CD14-positive monocyte (primary cell): ENCODE measurements at regions not wholly inside any gene's neighbourhood (a gene's known extent, or its start where the extent isn't known, plus 50 kb on each side); places are given as distances from the start of the nearest gene placed in this dataset.

ENCODE experiments used
- DNase-seq, 3 donors: peaks; one replicate each; pipeline ENCODE4 v3.0.0-alpha.2; 2011 to 2022
- H2AFZ ChIP-seq: 2 replicates; pipeline ENCODE4 v1.6.0; 2012; ENCODE audit warnings: mild to moderate bottlenecking, low read depth, low read length, inconsistent platforms; ENCODE audit not compliant: insufficient read depth, poor library complexity, severe bottlenecking
- H3K27ac ChIP-seq, 2 donors: 1 replicate in 1 of 2; 2 replicates in 1 of 2; pipeline ENCODE4 v1.5.1; 2012 to 2013; ENCODE audit warnings: low read length in 2 of 2, control low read depth in 1 of 2, inconsistent platforms in 1 of 2, low read depth in 1 of 2, mild to moderate bottlenecking in 1 of 2
- H3K27me3 ChIP-seq, 2 donors: one replicate each; pipeline versions ENCODE4 v1.6.0 to v1.6.1; 2011 to 2013; ENCODE audit warnings: low read length in 2 of 2; ENCODE audit not compliant: control insufficient read depth in 2 of 2, insufficient read depth in 2 of 2
- H3K36me3 ChIP-seq, 2 donors: replicated peaks in 1 of 2; 1 replicate in 1 of 2; 2 replicates in 1 of 2; pipeline versions ENCODE4 v1.5.1 to v1.6.1; 2012 to 2013; ENCODE audit warnings: low read length in 2 of 2, control low read depth in 1 of 2, inconsistent platforms in 1 of 2, mild to moderate bottlenecking in 1 of 2; ENCODE audit not compliant: insufficient read depth in 2 of 2, control insufficient read depth in 1 of 2
- H3K4me1 ChIP-seq, 2 donors: 1 replicate in 1 of 2; 2 replicates in 1 of 2; pipeline versions ENCODE4 v1.5.1 to v1.6.1; 2012 to 2013; ENCODE audit warnings: low read length in 2 of 2, control low read depth in 1 of 2, inconsistent platforms in 1 of 2, mild to moderate bottlenecking in 1 of 2, moderate library complexity in 1 of 2; ENCODE audit not compliant: insufficient read depth in 2 of 2, control insufficient read depth in 1 of 2
- H3K4me2 ChIP-seq: replicated peaks from 2 replicates; pipeline ENCODE3; 2012; ENCODE audit warnings: low read length, moderate library complexity, mild to moderate bottlenecking; ENCODE audit not compliant: poor library complexity, severe bottlenecking; ENCODE audit errors: extremely low read depth
- H3K4me3 ChIP-seq, 3 experiments: fragments of 200-600 bp in 1 of 3; sonication (generic) in 1 of 3; replicated peaks in 1 of 3; 1 replicate in 2 of 3; 2 replicates in 1 of 3; pipeline ENCODE4 v1.5.1; 2011 to 2013; ENCODE audit warnings: low read length in 3 of 3, mild to moderate bottlenecking in 3 of 3, control low read depth in 2 of 3, low read depth in 2 of 3, inconsistent platforms in 1 of 3, moderate library complexity in 1 of 3
- H3K79me2 ChIP-seq: 2 replicates; pipeline ENCODE4 v1.6.0; 2012; ENCODE audit warnings: mild to moderate bottlenecking, control low read depth, inconsistent platforms, low read length, moderate library complexity; ENCODE audit not compliant: insufficient read depth
- H3K9ac ChIP-seq: 2 replicates; pipeline ENCODE4 v1.6.0; 2017; ENCODE audit warnings: low read length, mild to moderate bottlenecking; ENCODE audit not compliant: insufficient read depth, poor library complexity, severe bottlenecking
- H3K9me3 ChIP-seq, 2 donors: replicated peaks in 1 of 2; 1 replicate in 1 of 2; 2 replicates in 1 of 2; pipeline versions ENCODE4 v1.5.1 to v1.6.1; 2012 to 2013; ENCODE audit warnings: low read length in 2 of 2, control low read depth in 1 of 2; ENCODE audit not compliant: control insufficient read depth in 1 of 2, insufficient read depth in 1 of 2
- H4K20me1 ChIP-seq: 2 replicates; pipeline ENCODE4 v1.6.0; 2012; ENCODE audit warnings: mild to moderate bottlenecking, low read length, control low read depth, moderate library complexity; ENCODE audit not compliant: insufficient read depth
- H3K27ac Mint-ChIP-seq, 7 donors: one replicate each; pipeline ENCODE4 v1.8.0; 2020; ENCODE audit warnings: mild to moderate bottlenecking in 7 of 7, mixed read lengths in 7 of 7, moderate library complexity in 6 of 7, inconsistent platforms in 2 of 7
- H3K27me3 Mint-ChIP-seq, 3 donors: one replicate each; pipeline ENCODE4 v1.8.0; 2021 to 2022; ENCODE audit warnings: low read depth in 3 of 3, mild to moderate bottlenecking in 3 of 3, mixed read lengths in 3 of 3, moderate library complexity in 3 of 3, inconsistent platforms in 1 of 3
- H3K36me3 Mint-ChIP-seq, 2 donors: one replicate each; pipeline ENCODE4 v1.8.0; 2020; ENCODE audit warnings: mixed read lengths in 2 of 2, inconsistent platforms in 1 of 2, mild to moderate bottlenecking in 1 of 2
- H3K4me1 Mint-ChIP-seq: one replicate; pipeline ENCODE4 v1.8.0; 2020; ENCODE audit warnings: mild to moderate bottlenecking, mixed read lengths
- H3K4me3 Mint-ChIP-seq, 2 donors: one replicate each; pipeline ENCODE4 v1.8.0; 2020; ENCODE audit warnings: mild to moderate bottlenecking in 2 of 2, mixed read lengths in 2 of 2, moderate library complexity in 1 of 2
- H3K9me3 Mint-ChIP-seq, 7 donors: one replicate each; pipeline ENCODE4 v1.8.0; 2020 to 2022; ENCODE audit warnings: mixed read lengths in 7 of 7, mild to moderate bottlenecking in 6 of 7, moderate library complexity in 6 of 7, inconsistent platforms in 2 of 7
- CTCF ChIP-seq: fragments of 200-600 bp; IDR thresholded peaks from one replicate; pipeline ENCODE4 v1.8.0; 2022; ENCODE audit warnings: antibody characterized with exemption, mild to moderate bottlenecking
- WGBS: methylation state at CpG from one replicate; pipeline ENCODE4 v1.1.5; 2013; ENCODE audit warnings: missing lambda C conversion rate; ENCODE audit not compliant: insufficient coverage; 5-methylcytosine and 5-hydroxymethylcytosine counted together
- intact Hi-C, 2 donors: fragments of 100-400 bp; cut with micrococcal nuclease; formaldehyde crosslinking; loops; one replicate each; pipeline versions ENCODE4 v1.15.0 to v1.15.1; 2023

- DNase-seq = no peak
- Histone ChIP-seq H3K9ac (no peak overlapping the region), H3K4me2 (no peak overlapping the region), H3K9me3 (no peaks in the 10 kb centered on the region), H4K20me1 (no peaks in the 10 kb centered on the region), H2AFZ (no peak overlapping the region), H3K4me3 (no peak overlapping the region), H3K27ac (no peak overlapping the region), H3K27me3 (no peaks in the 10 kb centered on the region), H3K79me2 (no peaks in the 10 kb centered on the region), H3K4me1 (no peaks in the 10 kb centered on the region), H3K36me3 (no peaks in the 10 kb centered on the region)
- no peaks in the 10 kb centered on the region for H3K27me3 Mint-ChIP-seq
- no peak for TF ChIP-seq CTCF
- no peak overlapping the region for H3K4me3 Mint-ChIP-seq
- H3K36me3 Mint-ChIP-seq = no peaks in the 10 kb centered on the region
- intact Hi-C loops = no loop called here
- no peak overlapping the region for H3K27ac Mint-ChIP-seq
- H3K4me1 Mint-ChIP-seq = no peaks in the 10 kb centered on the region
- peaks cover 0 to 7% (median 3%) of the 10 kb centered on the region in 7 donors for H3K9me3 Mint-ChIP-seq
- no CpG with 5 or more reads among the region's 1 CpG for WGBS
Observed at GRCh38 chr2:198544461-198544860, 740.1 kb downstream of the PLCL1 start.

- Histone ChIP-seq H3K36me3 (no peaks in the 10 kb centered on the region), H3K27ac (no peak overlapping the region), H2AFZ (no peak overlapping the region), H3K9ac (no peak overlapping the region), H3K79me2 (no peaks in the 10 kb centered on the region), H4K20me1 (no peaks in the 10 kb centered on the region), H3K27me3 (no peaks in the 10 kb centered on the region), H3K9me3 (no peaks in the 10 kb centered on the region), H3K4me2 (no peak overlapping the region), H3K4me1 (no peaks in the 10 kb centered on the region), H3K4me3 (no peak overlapping the region)
- peaks cover 0 to 1% (median 0%) of the 10 kb centered on the region in 3 donors for H3K27me3 Mint-ChIP-seq
- no peaks in the 10 kb centered on the region for H3K36me3 Mint-ChIP-seq
- intact Hi-C loops = no loop called here
- peaks cover 0 to 3% (median 0%) of the 10 kb centered on the region in 7 donors for H3K9me3 Mint-ChIP-seq
- H3K4me1 Mint-ChIP-seq = no peaks in the 10 kb centered on the region
- no peak overlapping the region for H3K4me3 Mint-ChIP-seq
- 80% methylated on average over 3 of the region's 3 CpGs for WGBS
- no peak overlapping the region for H3K27ac Mint-ChIP-seq
- no peak for TF ChIP-seq CTCF
- DNase-seq = no peak
Observed at GRCh38 chr2:198534756-198535155, 730.4 kb downstream of the PLCL1 start.
